ENCODE measurements at regions not wholly inside any gene's neighbourhood (a gene's known extent, or its start where the extent isn't known, plus 50 kb on each side); places are given as distances from the start of the nearest gene placed in this dataset.
"Not testable (repeated sequence)": the region's sequence is repeated elsewhere in the genome, so short reads cannot be mapped to it uniquely, and the experiment has no call there.

GRCh38 chr13:112270951-112271350 is 105.2 kb upstream of the SPACA7 start:
- H3K9me3 ChIP-seq (ENCODE audit: insufficient read depth in 2 of 2, low read depth in 1 of 2, low read length in 1 of 2): peaks cover 0 to 3% of the 10 kb centered on the region in 2 experiments; a peak in 2 of 4 replicates
- no peaks in the 10 kb centered on the region for H3K4me1 ChIP-seq (replicated peaks in 1 of 4; ENCODE audit: control insufficient read depth in 3 of 4, insufficient read depth in 4 of 4, low read length in 3 of 4)
- H3K79me1 ChIP-seq (ENCODE audit: low read depth, low read length): no peaks in the 10 kb centered on the region
- no peak overlapping the region for H2BK120ac ChIP-seq (replicated peaks; ENCODE audit: low read depth, low read length)
- DNase-seq (ENCODE audit: low read depth in 1 of 2, low spot score in 2 of 2) (no peak), FAIRE-seq (no peak)
- H2AFZ ChIP-seq (ENCODE audit: low read length): no peak overlapping the region
- H3K18ac ChIP-seq (ENCODE audit: extremely low read depth, low read length): no peak overlapping the region
- no peaks in the 10 kb centered on the region for H4K20me1 ChIP-seq (replicated peaks in 1 of 2; ENCODE audit: control insufficient read depth in 1 of 2, insufficient read depth in 2 of 2, low read length in 2 of 2)
- H3K79me2 ChIP-seq (ENCODE audit: control insufficient read depth in 1 of 2, insufficient read depth in 2 of 2, low read length in 2 of 2): no peaks in the 10 kb centered on the region
- POLR2A ChIA-PET (ENCODE audit: partially characterized antibody): no interaction called here
- H3K4me2 ChIP-seq (ENCODE audit: insufficient read depth in 1 of 2, low read depth in 2 of 2, low read length in 2 of 2): no peak overlapping the region
- H3K36me3 ChIP-seq (ENCODE audit: control insufficient read depth in 2 of 4, insufficient read depth in 4 of 4, low read length in 3 of 4): no peaks in the 10 kb centered on the region; a peak in 1 of 8 replicates
- H4K8ac ChIP-seq (ENCODE audit: extremely low read depth, insufficient read depth, low read length): no peak overlapping the region
- H3K56ac ChIP-seq (replicated peaks; ENCODE audit: insufficient read length, low read depth, low read length): no peak overlapping the region
- H3K27me3 ChIP-seq (replicated peaks in 1 of 4; ENCODE audit: control insufficient read depth in 3 of 4, extremely low read depth in 1 of 4, insufficient read depth in 3 of 4, low read length in 3 of 4): no peaks in the 10 kb centered on the region
- H2BK20ac ChIP-seq (ENCODE audit: low read length): no peak overlapping the region
- no peak overlapping the region for H3K9ac ChIP-seq (replicated peaks in 1 of 4; ENCODE audit: extremely low read depth in 1 of 4, low read depth in 3 of 4, low read length in 3 of 4)
- H3K4ac ChIP-seq (replicated peaks; ENCODE audit: insufficient read length, low read depth, low read length): no peak overlapping the region
- TF ChIP-seq RXRA (IDR thresholded peaks at IDR 0.05; ENCODE audit: insufficient read depth, low read depth, low read length) (no peak), PHF8 (conservative IDR thresholded peaks at IDR 0.05; ENCODE audit: low read depth, low read length) (no peak), BRCA1 (IDR thresholded peaks at IDR 0.05; ENCODE audit: low read depth, low read length) (no peak)
- H4K91ac ChIP-seq (replicated peaks; ENCODE audit: insufficient read length, low read length): no peak overlapping the region
- H3K27ac ChIP-seq (ENCODE audit: low read depth, low read length): no peak overlapping the region
- no peak overlapping the region for H4K5ac ChIP-seq (ENCODE audit: insufficient read length, low read depth, low read length)
- no peak overlapping the region for H2AK5ac ChIP-seq (ENCODE audit: low read depth, low read length)
- no peak overlapping the region for H3K14ac ChIP-seq (ENCODE audit: insufficient read length)
- H3K23ac ChIP-seq (ENCODE audit: insufficient read length): no peak overlapping the region
- CTCF ChIA-PET (ENCODE audit: partially characterized antibody): interaction anchor here (1.5 kb wide), 1 partner anchor 46 kb away, joined by 3 read pairs; no protein-coding TSS in a partner anchor
- H2BK15ac ChIP-seq (ENCODE audit: low read length): no peak overlapping the region
- H2BK5ac ChIP-seq (ENCODE audit: low read depth, low read length): no peak overlapping the region
- H2BK12ac ChIP-seq (ENCODE audit: low read depth, low read length): no peak overlapping the region
- H3K23me2 ChIP-seq (ENCODE audit: low read depth, low read length): no peaks in the 10 kb centered on the region
- H3K4me3 ChIP-seq (ENCODE audit: extremely low read depth in 1 of 4, insufficient read depth in 2 of 4, low read depth in 3 of 4, low read length in 4 of 4): no peak overlapping the region
- 92% methylated on average over 2 of the region's 2 CpGs; no CpG with 5 or more reads in 1 of the 2 experiments for WGBS, 2 experiments (ENCODE audit: extremely low coverage in 1 of 2, insufficient coverage in 1 of 2, insufficient read length in 1 of 2, insufficient replicate concordance in 2 of 2, low coverage in 1 of 2, low lambda C conversion rate in 2 of 2, missing lambda C conversion rate in 1 of 2)

- H4K5ac ChIP-seq (ENCODE audit: insufficient read length, low read depth, low read length); H3K23me2 ChIP-seq (ENCODE audit: low read depth, low read length); H4K91ac ChIP-seq (replicated peaks; ENCODE audit: insufficient read length, low read length); POLR2A ChIA-PET (ENCODE audit: partially characterized antibody); H3K56ac ChIP-seq (replicated peaks; ENCODE audit: insufficient read length, low read depth, low read length); H2BK5ac ChIP-seq (ENCODE audit: low read depth, low read length); H3K9me3 ChIP-seq (ENCODE audit: insufficient read depth in 2 of 2, low read depth in 1 of 2, low read length in 1 of 2); H2AK5ac ChIP-seq (ENCODE audit: low read depth, low read length); H4K20me1 ChIP-seq (replicated peaks in 1 of 2; ENCODE audit: control insufficient read depth in 1 of 2, insufficient read depth in 2 of 2, low read length in 2 of 2); H4K8ac ChIP-seq (ENCODE audit: extremely low read depth, insufficient read depth, low read length); H2BK20ac ChIP-seq (ENCODE audit: low read length); CTCF ChIA-PET (ENCODE audit: partially characterized antibody); DNase-seq (ENCODE audit: low read depth in 1 of 2, low spot score in 2 of 2); H3K36me3 ChIP-seq (ENCODE audit: control insufficient read depth in 2 of 4, insufficient read depth in 4 of 4, low read length in 3 of 4); H3K9ac ChIP-seq (replicated peaks in 1 of 4; ENCODE audit: extremely low read depth in 1 of 4, low read depth in 3 of 4, low read length in 3 of 4); H2BK15ac ChIP-seq (ENCODE audit: low read length); H3K23ac ChIP-seq (ENCODE audit: insufficient read length); H2BK120ac ChIP-seq (replicated peaks; ENCODE audit: low read depth, low read length); H3K27me3 ChIP-seq (replicated peaks in 1 of 4; ENCODE audit: control insufficient read depth in 3 of 4, extremely low read depth in 1 of 4, insufficient read depth in 3 of 4, low read length in 3 of 4); H3K14ac ChIP-seq (ENCODE audit: insufficient read length); H2BK12ac ChIP-seq (ENCODE audit: low read depth, low read length); H3K18ac ChIP-seq (ENCODE audit: extremely low read depth, low read length); H3K4me2 ChIP-seq (ENCODE audit: insufficient read depth in 1 of 2, low read depth in 2 of 2, low read length in 2 of 2); H3K4ac ChIP-seq (replicated peaks; ENCODE audit: insufficient read length, low read depth, low read length); FAIRE-seq; H3K27ac ChIP-seq (ENCODE audit: low read depth, low read length); H3K79me1 ChIP-seq (ENCODE audit: low read depth, low read length); H3K4me3 ChIP-seq (ENCODE audit: extremely low read depth in 1 of 4, insufficient read depth in 2 of 4, low read depth in 3 of 4, low read length in 4 of 4); H3K4me1 ChIP-seq (replicated peaks in 1 of 4; ENCODE audit: control insufficient read depth in 3 of 4, insufficient read depth in 4 of 4, low read length in 3 of 4); H2AFZ ChIP-seq (ENCODE audit: low read length); H3K79me2 ChIP-seq (ENCODE audit: control insufficient read depth in 1 of 2, insufficient read depth in 2 of 2, low read length in 2 of 2): not testable (repeated sequence)
These were observed 89.4 kb upstream of the SPACA7 start for GRCh38 chr13:112286733-112287132.
